Stimulated activated CD4-positive, alpha-beta T cell treated with anti-CD3 and anti-CD28 coated beads, TNF-alpha, amount 100 ng/mL, for 24 hours (primary cell): ENCODE measurements at regions not wholly inside any gene's neighbourhood (a gene's known extent, or its start where the extent isn't known, plus 50 kb on each side); places are given as distances from the start of the nearest gene placed in this dataset.

ENCODE experiments used
- DNase-seq, 3 experiments: peaks; one replicate each; pipeline ENCODE4 v3.0.0-alpha.2; 2020; ENCODE audit warnings: low read depth in 3 of 3

DNA sequence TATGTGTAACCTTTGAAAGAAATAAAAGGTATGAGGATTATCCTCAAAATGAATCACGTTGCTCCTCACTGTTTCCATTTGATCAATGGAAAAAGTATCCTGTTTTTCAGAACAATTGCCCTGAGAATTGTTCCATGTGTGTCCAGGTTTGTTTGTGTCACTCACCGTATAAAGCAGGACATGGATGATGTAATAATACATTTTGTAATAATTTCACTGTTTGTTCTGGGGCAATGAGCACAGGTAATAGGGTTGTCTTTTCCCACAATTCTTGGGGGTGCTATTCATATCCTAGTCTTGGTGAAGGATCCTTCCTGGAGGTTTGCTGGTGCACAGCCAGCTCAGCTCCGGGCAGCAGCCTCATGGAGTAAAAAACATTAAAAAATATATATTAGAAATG is 510.8 kb upstream of the MCTP2 start:
- no peak for DNase-seq

DNA sequence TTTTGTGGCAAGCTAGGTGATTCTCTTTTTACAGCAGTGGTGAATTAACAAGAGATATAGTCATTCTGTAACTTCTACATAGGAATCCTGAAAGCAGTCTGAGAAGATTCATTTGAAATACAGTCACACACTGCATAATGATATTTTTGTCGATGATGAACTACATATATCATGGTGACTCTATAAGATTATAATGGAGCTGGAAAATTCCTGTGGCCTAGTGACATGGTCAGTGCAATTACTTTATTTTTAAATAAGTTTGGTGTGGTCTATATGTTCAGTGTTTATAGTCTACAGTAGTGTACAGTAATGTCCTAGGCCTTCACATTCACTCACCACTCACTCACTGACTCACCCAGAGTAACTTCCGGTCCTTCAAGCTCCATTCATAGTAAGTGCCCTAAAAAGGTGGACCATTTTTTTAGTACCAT is 511.4 kb upstream of the MCTP2 start:
- DNase-seq, result no peak

DNA sequence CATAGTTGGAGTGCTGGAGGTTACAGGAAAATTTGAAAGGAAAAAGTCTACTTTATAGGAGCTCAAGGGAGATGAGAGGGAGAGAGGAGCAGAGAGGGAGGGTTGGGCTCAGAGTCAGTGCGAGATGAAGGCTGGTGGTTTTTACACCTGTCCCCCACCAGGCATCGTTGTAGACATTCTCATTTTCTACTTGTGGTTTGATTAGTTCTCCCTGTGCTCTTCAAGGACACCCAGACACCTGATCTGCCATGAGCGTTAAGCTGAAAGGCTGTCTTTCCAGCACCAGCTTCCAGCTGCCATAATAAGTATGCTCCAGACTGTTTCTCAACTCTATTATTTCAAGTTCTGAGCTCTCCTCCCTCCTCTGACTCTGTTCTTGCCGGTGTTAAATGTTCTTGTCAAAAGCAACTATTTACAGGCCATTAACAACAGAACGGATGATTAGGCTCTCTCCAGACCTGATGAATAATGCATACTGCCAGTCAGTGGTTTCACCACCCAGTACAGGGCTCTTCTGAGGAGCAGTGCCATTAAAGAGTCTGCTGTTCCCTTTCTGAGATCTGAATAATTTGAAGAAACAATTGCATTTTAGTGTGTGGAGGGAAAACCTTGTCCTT is 514.6 kb upstream of the MCTP2 start:
- DNase-seq, result no peak

DNA sequence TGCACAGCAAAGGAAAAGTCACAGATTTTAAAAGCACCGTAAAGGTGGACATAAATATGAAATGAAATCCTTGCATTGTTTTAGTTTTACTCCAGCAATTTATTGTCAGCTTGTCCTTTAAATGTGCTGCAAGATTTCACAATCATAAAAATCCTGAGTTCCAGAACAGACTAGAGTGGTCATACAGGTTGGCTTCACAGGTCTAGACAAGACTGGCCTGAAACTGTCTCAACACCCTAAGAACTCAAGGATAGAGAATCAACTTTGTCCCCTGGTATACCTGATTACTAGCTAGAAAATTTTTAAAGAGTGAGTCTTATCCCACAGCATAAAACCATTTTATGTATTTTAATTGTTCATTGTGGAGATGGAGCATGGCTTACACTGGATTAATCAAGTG is 521.7 kb upstream of the MCTP2 start:
- no peak for DNase-seq

DNA sequence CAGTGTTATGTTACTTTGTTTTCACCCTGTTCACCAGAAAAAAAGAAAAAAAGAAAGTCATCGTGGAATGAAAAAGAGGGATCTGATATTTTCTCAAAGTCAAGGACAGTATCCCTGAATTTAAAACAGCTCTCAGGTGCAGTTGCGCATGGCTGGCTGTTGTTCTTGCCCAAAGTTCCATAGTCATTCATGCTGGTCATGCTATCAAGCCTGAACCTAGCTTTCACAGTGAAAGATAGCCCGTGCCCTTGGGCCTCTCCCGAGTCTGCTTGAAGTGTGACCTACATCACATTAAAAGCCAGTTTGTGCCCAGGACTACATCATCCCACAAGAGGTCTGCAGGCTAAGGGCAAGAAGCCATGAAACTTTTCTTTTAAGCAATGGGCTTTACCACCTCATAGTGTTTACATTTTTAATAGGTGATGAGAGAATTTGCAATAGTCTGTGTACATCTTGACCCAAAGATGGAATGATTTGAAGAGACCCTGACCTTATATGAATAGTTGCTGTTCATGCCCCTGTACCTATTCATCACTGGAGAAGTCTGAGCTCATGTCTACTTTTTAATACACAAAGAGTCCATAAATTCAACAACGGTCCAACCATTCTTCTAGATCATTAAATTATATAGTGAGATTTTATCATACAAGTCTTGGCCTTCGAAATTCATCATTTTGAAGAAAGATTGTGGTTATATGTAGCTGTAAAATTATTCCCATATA is 522.5 kb upstream of the MCTP2 start:
- DNase-seq, result no peak

DNA sequence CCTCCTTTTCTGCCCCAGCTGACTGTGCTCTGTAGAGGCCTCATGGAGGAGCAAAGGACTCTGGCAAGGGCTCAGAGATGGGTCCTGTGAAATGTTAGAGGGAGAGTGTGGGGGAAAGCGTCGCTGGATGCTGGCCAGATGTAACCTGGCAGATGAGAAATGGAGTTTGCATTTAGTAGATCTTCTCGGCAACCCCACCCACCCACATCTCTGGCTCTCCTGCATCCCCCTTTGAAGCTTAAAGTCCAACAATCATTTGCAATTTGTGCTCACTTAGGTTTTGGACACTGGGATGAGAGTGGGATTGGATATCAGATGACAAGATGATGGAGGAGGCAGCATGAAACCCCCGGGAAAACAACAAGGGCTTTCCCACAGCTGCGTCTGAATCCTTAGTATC is 523.6 kb upstream of the MCTP2 start:
- no peak for DNase-seq

DNA sequence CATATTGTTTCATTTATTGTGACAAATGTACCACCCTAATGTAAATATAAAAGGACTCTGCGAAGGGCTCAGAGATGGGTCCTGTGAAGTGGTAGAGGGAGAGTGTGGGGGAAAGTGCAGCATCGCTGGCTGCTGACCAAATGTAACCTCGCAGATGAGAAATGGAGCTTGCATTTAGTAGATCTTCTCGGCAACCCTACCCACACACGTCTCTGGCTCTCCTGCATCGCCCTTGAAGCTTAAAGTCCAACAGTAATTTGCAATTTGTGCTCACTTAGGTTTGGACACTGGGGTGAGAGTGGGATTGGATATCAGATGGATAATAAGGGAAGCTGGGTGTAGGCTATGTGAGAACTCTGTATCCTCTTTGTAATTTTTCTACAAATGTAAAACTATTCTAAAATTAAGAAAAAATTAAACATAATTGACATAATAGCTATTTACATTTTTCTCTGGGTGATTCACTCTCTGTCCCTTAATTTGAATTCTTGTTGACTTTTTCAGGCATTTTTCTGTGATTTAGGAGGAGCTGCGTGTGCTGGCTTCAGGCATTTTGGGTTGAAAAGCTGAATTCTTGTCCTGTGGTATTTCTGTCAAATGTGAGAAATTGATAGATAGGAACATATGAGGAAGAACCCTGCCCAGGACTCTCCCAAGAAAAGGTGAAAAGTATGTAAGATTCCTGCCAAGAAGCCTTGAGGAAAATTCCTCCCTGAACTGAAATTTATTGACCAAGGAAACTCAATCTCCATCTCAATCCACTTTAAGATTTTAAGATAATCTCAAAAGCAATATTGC is 524.7 kb upstream of the MCTP2 start:
- DNase-seq, result no peak

DNA sequence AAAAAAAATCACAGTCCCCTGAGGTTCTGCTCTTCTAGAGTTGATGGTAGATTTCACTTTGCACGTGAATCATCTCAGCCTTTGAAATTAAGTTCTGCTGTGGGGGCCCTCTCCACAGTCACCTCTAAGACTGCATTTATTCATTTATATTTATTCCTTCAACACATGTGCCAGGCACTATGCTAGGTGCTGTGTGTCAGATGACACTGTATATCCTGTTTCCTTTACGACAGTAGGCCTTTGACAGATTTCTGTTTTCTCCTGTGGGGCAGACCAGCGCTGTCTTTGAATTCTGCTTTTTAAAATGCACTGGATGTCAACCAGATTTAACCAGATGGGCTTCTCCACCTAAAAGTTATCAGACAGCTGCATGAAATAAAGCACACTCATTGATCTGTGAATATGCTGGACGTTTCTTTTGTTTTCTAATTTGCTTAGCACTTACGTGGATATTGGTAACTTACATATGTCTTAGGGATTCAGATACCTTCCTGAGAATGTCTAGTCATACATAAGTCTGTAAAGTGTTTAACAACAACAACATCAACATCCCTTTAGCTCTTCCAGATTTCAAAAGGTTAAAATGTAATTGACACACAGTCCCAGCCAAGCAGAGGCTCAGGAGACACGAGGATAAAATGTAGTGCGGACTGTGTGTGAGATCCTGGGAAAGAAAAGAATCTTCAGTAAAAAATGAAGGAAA is 525.5 kb upstream of the MCTP2 start:
- DNase-seq, result no peak

DNA sequence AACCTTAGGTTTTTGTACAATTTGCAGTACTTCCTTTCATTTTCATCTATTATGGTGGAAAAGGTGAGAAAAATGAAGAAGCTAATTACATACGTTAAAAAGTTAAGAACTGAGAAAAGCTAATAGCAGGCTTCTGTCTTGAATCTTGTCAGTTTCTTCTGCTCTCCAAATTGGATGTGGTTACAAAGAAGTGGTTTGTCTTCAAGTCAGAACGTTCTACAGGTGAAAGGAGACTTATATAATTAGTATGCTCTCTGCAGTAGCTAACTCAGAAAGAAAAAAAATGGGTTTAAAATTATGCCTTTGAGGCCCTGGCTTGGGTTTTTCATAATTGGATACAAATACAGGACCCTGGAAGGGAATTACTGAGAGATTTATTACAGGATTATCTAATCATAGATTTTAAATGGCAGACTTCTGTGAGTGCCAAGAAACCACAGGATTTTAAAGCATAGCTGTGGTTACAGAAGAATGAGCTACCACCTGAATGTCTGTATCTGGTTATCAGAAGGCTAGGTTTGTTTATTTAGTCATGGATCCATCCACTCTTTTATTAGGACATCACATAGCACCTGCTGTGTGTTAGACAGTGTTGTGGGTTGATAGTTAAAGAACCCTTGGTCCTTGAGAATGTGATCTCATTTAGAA is 528.1 kb upstream of the MCTP2 start:
- no peak for DNase-seq

DNA sequence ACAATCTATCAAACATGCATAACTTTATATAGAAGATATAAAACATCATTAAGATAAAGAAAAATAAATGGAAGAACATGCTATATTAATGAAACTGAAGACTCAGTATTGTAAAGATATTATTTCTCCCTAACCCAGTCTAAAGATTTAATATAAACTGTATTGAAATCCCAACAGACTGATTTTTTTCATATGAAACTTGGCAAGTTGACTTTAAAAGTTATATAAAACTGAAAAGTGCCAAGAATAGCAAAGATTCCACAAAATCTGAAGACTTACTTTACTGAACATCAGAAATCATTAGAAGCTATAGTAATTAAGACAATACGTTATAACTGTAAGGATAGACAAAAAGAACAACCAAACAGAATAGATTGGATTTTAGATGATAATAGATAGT is 531.3 kb upstream of the MCTP2 start:
- no peak for DNase-seq

DNA sequence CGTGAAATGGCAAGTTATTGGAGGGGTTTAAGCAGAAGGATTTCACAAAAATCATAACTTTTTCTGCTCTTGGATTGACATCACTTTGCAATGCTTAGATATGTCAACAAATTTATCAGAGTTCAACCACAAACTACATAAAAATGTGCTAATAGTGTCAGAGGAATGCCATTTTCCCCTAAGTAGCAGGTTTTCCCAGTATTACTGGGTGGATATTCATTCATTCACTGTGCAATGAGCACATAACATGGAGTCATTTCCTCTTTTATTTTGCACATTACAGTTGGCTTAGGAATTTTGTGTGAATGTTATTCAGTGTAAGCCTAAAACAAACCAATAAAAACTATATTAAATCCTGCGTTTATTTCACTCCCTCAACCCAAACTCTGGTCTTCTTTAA is 537.3 kb upstream of the MCTP2 start:
- no peak for DNase-seq

DNA sequence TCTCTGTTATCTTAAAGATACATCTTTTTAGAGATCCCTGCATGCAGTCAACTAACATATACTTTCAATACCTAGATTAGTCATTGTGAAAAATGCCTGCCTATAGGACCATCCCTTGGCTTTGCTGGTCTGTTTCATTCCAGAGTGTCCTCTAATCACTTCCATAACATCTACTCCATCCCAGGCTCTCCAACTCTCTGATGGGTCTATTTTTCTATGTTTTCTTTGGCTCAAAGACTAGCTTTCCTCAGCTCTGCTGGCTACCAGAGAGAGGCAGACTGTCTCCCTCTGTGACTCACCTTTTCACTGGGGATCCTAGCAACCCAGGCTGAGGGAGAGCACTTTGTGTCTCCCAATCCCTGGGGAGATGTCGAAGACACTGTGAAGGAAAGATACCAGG is 547.7 kb upstream of the MCTP2 start:
- DNase-seq, result no peak

DNA sequence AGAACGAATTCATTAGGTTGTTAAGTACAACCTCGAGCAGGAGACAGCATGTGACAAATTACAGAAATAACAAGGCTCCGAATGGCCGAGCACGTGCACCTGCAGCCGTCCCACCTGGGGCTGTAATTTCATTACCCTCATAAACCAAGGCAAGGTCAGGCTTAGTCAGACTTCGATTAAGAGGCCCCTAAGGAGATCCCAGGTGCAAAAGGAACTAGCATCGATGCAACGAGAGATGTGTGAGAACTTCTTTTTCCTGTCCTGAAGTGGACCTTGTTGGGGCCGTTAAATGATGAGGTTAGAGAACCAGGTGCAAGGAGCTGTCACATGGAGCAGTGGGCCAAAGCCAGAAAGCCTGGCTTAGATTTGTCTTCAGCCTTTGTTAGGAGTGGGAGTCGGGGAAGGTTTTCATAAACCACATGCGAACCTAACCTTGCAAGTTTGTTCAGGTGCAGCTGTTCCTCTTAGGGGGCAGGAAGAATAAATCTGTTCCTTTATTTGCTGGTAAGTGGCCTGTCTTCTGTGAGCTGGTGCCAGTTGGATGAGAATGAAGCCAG is 559.9 kb upstream of the MCTP2 start:
- no peak for DNase-seq

DNA sequence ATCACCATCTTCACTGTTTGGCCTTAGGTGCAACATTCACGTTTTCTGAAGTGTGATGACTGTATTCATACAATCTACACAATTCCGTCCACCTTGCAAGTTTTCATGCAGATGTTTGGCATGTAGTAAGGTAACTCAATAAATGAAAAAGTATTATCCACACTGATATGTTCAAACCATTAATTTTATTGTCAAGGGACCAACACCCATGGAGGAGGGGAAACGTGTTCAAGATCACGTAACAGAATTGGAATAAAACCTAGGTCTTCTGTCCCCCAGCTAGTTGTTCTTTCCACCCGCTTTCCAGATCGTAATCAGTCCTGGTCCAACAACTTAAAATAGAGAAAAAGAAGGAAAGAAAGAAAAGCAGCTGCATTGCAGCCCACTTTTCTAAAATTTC is 560.4 kb upstream of the MCTP2 start:
- DNase-seq, result no peak

DNA sequence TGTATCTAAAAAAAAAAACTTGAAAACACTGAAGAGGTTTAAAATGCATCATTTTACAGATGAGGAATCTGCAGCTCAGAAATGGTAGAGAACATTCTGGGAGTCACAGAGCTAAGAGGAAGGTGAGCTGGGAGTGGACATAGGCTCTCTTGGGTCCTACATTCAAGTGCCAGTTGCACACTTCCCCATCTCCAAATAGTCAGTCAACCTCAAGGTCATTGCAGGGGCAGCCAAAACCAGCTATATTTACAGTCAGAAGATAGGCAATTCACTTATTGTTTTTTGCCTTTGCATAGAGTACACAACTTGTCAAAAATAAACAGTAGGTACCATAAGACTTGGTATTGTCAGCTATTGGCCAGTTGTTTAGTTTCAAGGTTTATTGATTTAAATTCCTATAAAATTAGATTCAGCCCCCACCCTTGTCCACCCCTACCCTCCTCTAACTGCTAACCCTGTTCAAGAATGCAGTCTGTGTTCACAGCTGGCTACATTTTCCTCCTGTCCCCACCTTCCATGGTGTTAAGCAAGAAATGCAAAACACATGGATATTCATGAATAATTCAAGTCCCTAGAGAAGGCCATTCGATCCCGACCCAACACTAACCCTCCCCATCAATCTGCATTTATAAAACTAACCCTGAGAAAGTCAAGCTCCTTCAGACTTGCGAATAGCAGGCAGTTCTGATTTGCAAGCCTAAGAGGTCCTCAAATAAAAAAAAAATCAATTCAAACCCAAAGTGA is 567.0 kb upstream of the MCTP2 start:
- DNase-seq, result no peak

DNA sequence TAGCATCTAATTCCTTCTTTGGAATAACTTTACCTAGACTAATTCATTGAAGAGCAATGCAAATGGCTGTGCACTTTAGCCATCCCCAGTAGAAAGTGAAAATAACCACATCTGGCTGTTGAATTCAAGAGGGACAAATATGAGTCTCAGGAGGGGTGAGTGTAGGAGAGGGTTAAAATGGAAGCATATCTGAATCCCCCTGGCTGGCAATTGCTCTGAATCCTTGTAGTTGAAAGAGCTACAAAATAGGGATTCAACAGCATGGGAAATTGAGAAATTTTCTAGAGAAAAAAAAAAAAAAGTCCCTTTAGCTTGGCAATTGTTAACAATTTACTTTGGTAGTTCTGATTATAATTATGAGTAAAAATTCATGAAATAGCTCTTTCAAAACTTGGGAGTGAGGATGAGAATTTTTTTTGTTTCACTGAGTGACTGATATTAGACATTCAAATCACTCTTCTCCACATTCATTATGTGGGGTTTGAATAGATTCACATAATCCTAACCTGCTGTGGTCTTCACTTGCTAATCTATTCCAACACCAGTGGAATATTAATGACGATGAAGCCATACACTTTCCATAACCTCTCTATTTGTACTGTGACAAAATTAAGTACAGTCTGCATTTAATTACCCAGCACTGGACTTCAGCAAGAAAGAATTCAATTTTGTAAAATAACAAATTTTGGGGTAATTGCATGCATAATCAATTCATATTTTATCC is 569.0 kb upstream of the MCTP2 start:
- no peak for DNase-seq

DNA sequence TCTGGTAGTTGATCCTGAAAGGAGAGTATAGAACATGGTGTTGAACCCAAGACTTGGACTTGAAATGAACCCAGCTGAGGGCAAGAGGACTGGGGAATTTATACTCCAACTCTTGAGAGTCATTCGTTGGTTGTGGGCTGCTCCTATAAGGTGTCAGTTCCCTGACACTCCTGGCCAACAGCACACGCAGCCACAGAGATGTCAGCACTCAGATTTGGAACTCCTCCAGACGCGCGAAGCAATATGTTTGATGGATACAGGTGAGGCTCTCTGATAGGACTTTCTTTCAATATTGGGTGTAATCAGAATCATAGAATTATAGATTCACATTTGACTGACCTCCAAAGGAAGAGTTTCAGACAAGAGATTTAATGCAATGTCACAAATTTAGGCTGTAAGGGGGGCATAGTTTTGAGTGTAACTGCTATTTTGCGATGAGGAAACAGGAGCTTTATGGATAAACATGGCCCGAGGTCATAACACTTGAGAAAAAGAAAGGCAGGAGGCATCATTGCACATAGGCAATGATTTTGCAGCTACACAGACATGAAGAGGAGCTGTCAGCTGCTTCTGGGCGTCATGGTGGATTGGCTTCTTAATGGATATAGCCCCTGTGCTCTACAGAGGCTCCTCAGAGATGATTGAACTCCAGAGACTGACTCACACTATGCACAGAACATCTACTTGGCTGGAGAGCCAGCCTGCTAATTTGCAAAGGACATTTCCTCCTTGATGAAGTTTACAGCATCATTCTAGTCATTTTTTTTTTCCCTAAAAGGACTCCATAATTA is 569.2 kb upstream of the RGMA start:
- no peak for DNase-seq

DNA sequence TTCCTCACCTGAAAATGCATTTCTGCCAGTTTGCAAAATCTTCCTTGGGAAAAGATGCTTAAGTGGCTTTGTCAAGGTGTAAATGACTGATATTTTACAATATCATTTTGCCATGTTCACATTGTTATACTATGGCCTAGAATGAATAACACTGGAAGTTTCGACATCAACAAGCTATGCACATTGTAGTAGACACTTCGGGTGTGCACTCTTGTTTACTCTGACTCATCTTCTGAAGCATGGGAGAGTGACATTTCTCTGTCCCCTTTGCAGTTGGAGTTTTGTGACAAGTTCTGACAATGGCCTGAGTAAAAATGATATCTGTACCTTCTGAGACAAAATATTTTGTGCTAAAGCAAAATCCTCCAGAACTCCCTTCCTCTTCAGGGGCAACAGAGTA is 567.0 kb upstream of the RGMA start:
- DNase-seq, result no peak

DNA sequence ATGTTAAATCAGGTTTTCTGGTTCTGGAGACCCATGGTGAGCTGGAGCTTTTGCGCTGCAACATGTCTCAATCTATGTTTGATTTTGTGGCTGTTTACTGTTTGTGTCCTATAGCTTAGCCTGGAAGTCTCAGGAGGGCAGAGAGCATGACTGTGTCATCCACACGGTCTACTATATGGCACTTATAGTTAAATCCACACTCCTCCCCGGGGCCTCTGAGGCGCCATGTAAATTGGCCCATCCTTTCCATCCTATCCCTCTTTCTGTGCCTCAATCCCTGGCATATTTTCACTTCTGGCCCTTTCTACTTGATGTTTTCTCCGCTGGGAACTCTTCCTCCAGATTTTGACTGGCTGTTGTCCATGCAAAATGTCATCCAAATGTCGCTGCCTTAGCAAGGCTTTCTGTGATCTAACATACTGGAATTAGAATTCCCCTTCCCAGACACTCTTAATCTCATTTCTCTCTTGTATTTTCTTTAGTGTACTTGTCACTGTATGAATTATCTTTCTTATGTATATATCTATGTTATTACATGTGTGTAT is 560.8 kb upstream of the RGMA start:
- DNase-seq, result no peak
